AG09319 (cell line): ENCODE measurements at regions not wholly inside any gene's neighbourhood (a gene's known extent, or its start where the extent isn't known, plus 50 kb on each side); places are given as distances from the start of the nearest gene placed in this dataset.

ENCODE experiments used
- DNase-seq: peaks from one replicate; pipeline ENCODE4 v3.0.0-alpha.2; 2010; ENCODE audit warnings: low read depth; ENCODE audit errors: extremely low read depth
- CTCF ChIP-seq: IDR thresholded peaks from 2 replicates; pipeline ENCODE4 v1.5.1; 2011; ENCODE audit warnings: low read depth, mild to moderate bottlenecking, inconsistent platforms, low read length, moderate library complexity

- TF ChIP-seq CTCF: no peak
- no peak for DNase-seq
These were observed 885.3 kb downstream of the XPNPEP1 start for GRCh38 chr10:109037978-109038377.

GRCh38 chr10:109030581-109031210 is 892.6 kb downstream of the XPNPEP1 start:
- no peak for TF ChIP-seq CTCF
- DNase-seq: no peak

- no peak for TF ChIP-seq CTCF
- no peak for DNase-seq
These were observed 893.4 kb downstream of the XPNPEP1 start for GRCh38 chr10:109029870-109030269.

GRCh38 chr10:109027534-109028185 is 895.7 kb downstream of the XPNPEP1 start:
- TF ChIP-seq CTCF: no peak

GRCh38 chr10:109025172-109025571 is 898.1 kb downstream of the XPNPEP1 start:
- DNase-seq: no peak
- no peak for TF ChIP-seq CTCF

More at GRCh38 chr10:109027534-109028185, 895.7 kb downstream of the XPNPEP1 start:
- no peak for DNase-seq

- TF ChIP-seq CTCF: no peak
- no peak for DNase-seq
These were observed 900.8 kb downstream of the XPNPEP1 start for GRCh38 chr10:109022417-109023049.

GRCh38 chr10:109019001-109019424 is 904.3 kb downstream of the XPNPEP1 start:
- TF ChIP-seq CTCF: no peak
- DNase-seq: no peak
